Osteoblast (primary cell): ENCODE measurements at regions not wholly inside any gene's neighbourhood (a gene's known extent, or its start where the extent isn't known, plus 50 kb on each side); places are given as distances from the start of the nearest gene placed in this dataset.
"Not testable (repeated sequence)": the region's sequence is repeated elsewhere in the genome, so short reads cannot be mapped to it uniquely, and the experiment has no call there.

Experiments
- DNase-seq: peaks from one replicate; pipeline ENCODE4 v3.0.0; 2011; ENCODE audit warnings: low spot score, mixed read lengths; ENCODE audit not compliant: insufficient read length; ENCODE audit errors: missing footprints
- H2AFZ ChIP-seq: 2 replicates; pipeline ENCODE4 v1.6.0; 2011; ENCODE audit warnings: mild to moderate bottlenecking, low read length
- H3K27ac ChIP-seq: 2 replicates; pipeline ENCODE4 v1.5.1; 2011; ENCODE audit warnings: mild to moderate bottlenecking, low read depth, low read length, moderate library complexity
- H3K27me3 ChIP-seq: 2 replicates; pipeline ENCODE4 v1.6.0; 2012; ENCODE audit warnings: mild to moderate bottlenecking, control low read depth, inconsistent platforms, low read length, moderate library complexity; ENCODE audit not compliant: insufficient read depth
- H3K36me3 ChIP-seq: 2 replicates; pipeline ENCODE4 v1.5.1; 2011; ENCODE audit warnings: mild to moderate bottlenecking, low read length, control low read depth, moderate library complexity; ENCODE audit not compliant: insufficient read depth
- H3K4me1 ChIP-seq: 2 replicates; pipeline ENCODE4 v1.5.1; 2011; ENCODE audit warnings: mild to moderate bottlenecking, low read length, control low read depth, moderate library complexity; ENCODE audit not compliant: insufficient read depth
- H3K4me2 ChIP-seq: 2 replicates; pipeline ENCODE4 v1.6.0; 2011; ENCODE audit warnings: mild to moderate bottlenecking, low read length; ENCODE audit not compliant: insufficient read depth
- H3K4me3 ChIP-seq: fragments of 200-600 bp; sonication (generic); 3 replicates; pipeline ENCODE4 v1.5.1; 2012; ENCODE audit warnings: mild to moderate bottlenecking, low read length, inconsistent platforms; ENCODE audit not compliant: insufficient read depth
- H3K79me2 ChIP-seq: 2 replicates; pipeline ENCODE4 v1.6.0; 2012; ENCODE audit warnings: mild to moderate bottlenecking, low read length, control low read depth, inconsistent platforms; ENCODE audit not compliant: insufficient read depth
- H3K9me3 ChIP-seq: 2 replicates; pipeline ENCODE4 v1.5.1; 2011; ENCODE audit warnings: low read depth, low read length, control low read depth
- H4K20me1 ChIP-seq: 2 replicates; pipeline ENCODE4 v1.6.0; 2012; ENCODE audit warnings: mild to moderate bottlenecking, low read length, control low read depth; ENCODE audit not compliant: insufficient read depth
- CTCF ChIP-seq: IDR thresholded peaks from 2 replicates; pipeline ENCODE4 v1.5.1; 2011; ENCODE audit warnings: mild to moderate bottlenecking, low read depth, low read length, moderate library complexity; ENCODE audit errors: extremely low read depth

GRCh38 chr20:43404878-43405277 is 52.8 kb upstream of the SRSF6 start:
- DNase-seq = no peak
- no peaks in the 10 kb centered on the region for H3K9me3 ChIP-seq
- no peaks in the 10 kb centered on the region for H3K36me3 ChIP-seq
- no peak overlapping the region for H3K27ac ChIP-seq
- no peak overlapping the region for H2AFZ ChIP-seq
- H3K27me3 ChIP-seq = no peaks in the 10 kb centered on the region
- H3K79me2 ChIP-seq = no peaks in the 10 kb centered on the region
- no peak overlapping the region for H3K4me2 ChIP-seq
- no peaks in the 10 kb centered on the region for H4K20me1 ChIP-seq
- no peak overlapping the region for H3K4me3 ChIP-seq
- H3K4me1 ChIP-seq = no peaks in the 10 kb centered on the region
- TF ChIP-seq CTCF = peak; percentile 42

- not testable (repeated sequence) for H3K9me3 ChIP-seq, H3K79me2 ChIP-seq, DNase-seq, H2AFZ ChIP-seq, H3K4me1 ChIP-seq, H3K4me3 ChIP-seq, H3K27me3 ChIP-seq, H4K20me1 ChIP-seq, H3K4me2 ChIP-seq, H3K36me3 ChIP-seq, H3K27ac ChIP-seq
Measured at GRCh38 chr20:43400882-43401281, 56.8 kb upstream of the SRSF6 start.

GRCh38 chr20:43398676-43399324 is 58.9 kb upstream of the SRSF6 start:
- H3K79me2 ChIP-seq = no peaks in the 10 kb centered on the region
- no peak for TF ChIP-seq CTCF

GRCh38 chr20:43397147-43397546 is 60.5 kb upstream of the SRSF6 start:
- no peaks in the 10 kb centered on the region for H3K36me3 ChIP-seq
- H3K27me3 ChIP-seq = no peaks in the 10 kb centered on the region
- no peak overlapping the region for H3K4me3 ChIP-seq
- no peak for TF ChIP-seq CTCF
- no peak for DNase-seq
- no peaks in the 10 kb centered on the region for H3K4me1 ChIP-seq
- H4K20me1 ChIP-seq = no peaks in the 10 kb centered on the region
- no peak overlapping the region for H3K27ac ChIP-seq
- H3K79me2 ChIP-seq = no peaks in the 10 kb centered on the region
- H2AFZ ChIP-seq = no peak overlapping the region
- no peak overlapping the region for H3K4me2 ChIP-seq
- no peaks in the 10 kb centered on the region for H3K9me3 ChIP-seq

More at GRCh38 chr20:43398676-43399324, 58.9 kb upstream of the SRSF6 start:
- no peaks in the 10 kb centered on the region for H3K9me3 ChIP-seq
- H4K20me1 ChIP-seq = no peaks in the 10 kb centered on the region
- no peak for DNase-seq
- H3K4me3 ChIP-seq = no peak overlapping the region
- no peaks in the 10 kb centered on the region for H3K4me1 ChIP-seq
- no peak overlapping the region for H3K27ac ChIP-seq
- H2AFZ ChIP-seq = no peak overlapping the region
- no peaks in the 10 kb centered on the region for H3K27me3 ChIP-seq
- H3K36me3 ChIP-seq = no peaks in the 10 kb centered on the region
- no peak overlapping the region for H3K4me2 ChIP-seq
